Esophagus muscularis mucosa (tissue), 4 donors: ENCODE measurements at regions not wholly inside any gene's neighbourhood (a gene's known extent, or its start where the extent isn't known, plus 50 kb on each side); places are given as distances from the start of the nearest gene placed in this dataset.
"Not testable (repeated sequence)": the region's sequence is repeated elsewhere in the genome, so short reads cannot be mapped to it uniquely, and the experiment has no call there.

Experiments
- DNase-seq: peaks from one replicate; pipeline ENCODE4 v3.0.0-alpha.2; 2017; ENCODE audit errors: extremely low spot score
- H3K27ac ChIP-seq, 4 donors: fragments of 200-600 bp; sonication (generic); replicated peaks in 1 of 4; 1 replicate in 3 of 4; 2 replicates in 1 of 4; pipeline ENCODE4 v1.5.1; 2016 to 2019; ENCODE audit warnings: mild to moderate bottlenecking in 1 of 4
- H3K27me3 ChIP-seq, 4 donors: fragments of 200-600 bp; sonication (generic); one replicate each; pipeline versions ENCODE4 v1.5.1 to v1.6.0; 2016 to 2019
- H3K36me3 ChIP-seq, 4 donors: fragments of 200-600 bp; sonication (generic); one replicate each; pipeline ENCODE4 v1.5.1; 2016 to 2019
- H3K4me1 ChIP-seq, 4 donors: fragments of 200-600 bp; sonication (generic); one replicate each; pipeline ENCODE4 v1.5.1; 2016 to 2019
- H3K4me3 ChIP-seq, 4 donors: fragments of 200-600 bp; sonication (generic); 1 replicate in 2 of 4; 2 replicates in 2 of 4; pipeline ENCODE4 v1.5.1; 2016 to 2019; ENCODE audit warnings: mild to moderate bottlenecking in 4 of 4, moderate library complexity in 1 of 4
- H3K9me3 ChIP-seq, 4 donors: fragments of 200-600 bp; sonication (generic); 1 replicate in 3 of 4; 2 replicates in 1 of 4; pipeline ENCODE4 v1.5.1; 2016 to 2019
- CTCF ChIP-seq, 3 experiments: fragments of 200-600 bp in 2 of 3; fragments of 450-650 bp in 1 of 3; sonication (generic) in 2 of 3; IDR thresholded peaks; one replicate each; pipeline ENCODE4 v1.5.1; 2017 to 2019; ENCODE audit warnings: antibody characterized with exemption in 3 of 3, mild to moderate bottlenecking in 2 of 3, moderate library complexity in 1 of 3
- EP300 ChIP-seq: sonication (generic); formaldehyde crosslinking; IDR thresholded peaks from one replicate; pipeline ENCODE4 v1.6.1; 2017; ENCODE audit warnings: antibody characterized with exemption
- POLR2A ChIP-seq: fragments of 450-650 bp; IDR thresholded peaks from one replicate; pipeline ENCODE4 v1.6.1; 2017; ENCODE audit warnings: antibody characterized with exemption, moderate library complexity, mild to moderate bottlenecking, low read depth
- POLR2AphosphoS5 ChIP-seq, 2 donors: sonication (generic); formaldehyde crosslinking; IDR thresholded peaks; one replicate each; pipeline ENCODE4 v1.6.1; 2017; ENCODE audit warnings: antibody characterized with exemption in 2 of 2
- WGBS: methylation state at CpG from one replicate; pipeline ENCODE4 v1.1.5; 2018; 5-methylcytosine and 5-hydroxymethylcytosine counted together
- intact Hi-C: fragments of 100-400 bp; cut with DNase I; formaldehyde crosslinking; loops from one replicate; pipeline ENCODE4 v1.15.1; 2023

- TF ChIP-seq CTCF (IDR thresholded peaks at IDR 0.05) (peak in 2 of 3 experiments; percentile 25 to 35), POLR2A (no peak)
- H3K9me3 ChIP-seq, result no peaks in the 10 kb centered on the region
- H3K4me3 ChIP-seq, result no peak overlapping the region
- no peaks in the 10 kb centered on the region for H3K4me1 ChIP-seq
- WGBS, result 100% methylated on average over 1 of the region's 1 CpG
- no peak for DNase-seq
- H3K27ac ChIP-seq, result no peak overlapping the region
- no peaks in the 10 kb centered on the region for H3K36me3 ChIP-seq
- intact Hi-C loops, result no loop called here
- H3K27me3 ChIP-seq, result no peaks in the 10 kb centered on the region
Observed at GRCh38 chr1:172727956-172728603, 69.2 kb downstream of the FASLG start.

- H3K27ac ChIP-seq, H3K9me3 ChIP-seq, DNase-seq, H3K27me3 ChIP-seq, H3K4me3 ChIP-seq, H3K4me1 ChIP-seq, intact Hi-C loops, H3K36me3 ChIP-seq: not testable (repeated sequence)
- 100% methylated on average over 1 of the region's 1 CpG for WGBS
Observed at GRCh38 chr1:172728705-172729104, 69.8 kb downstream of the FASLG start.

GRCh38 chr1:172732427-172732826, 73.5 kb downstream of the FASLG start:
- Histone ChIP-seq H3K27ac (no peak overlapping the region), H3K36me3 (no peaks in the 10 kb centered on the region), H3K9me3 (no peaks in the 10 kb centered on the region), H3K4me3 (no peak overlapping the region), H3K27me3 (no peaks in the 10 kb centered on the region), H3K4me1 (no peaks in the 10 kb centered on the region)
- no peak for DNase-seq
- WGBS, result 89% methylated on average over 3 of the region's 3 CpGs
- TF ChIP-seq CTCF (IDR thresholded peaks at IDR 0.05) (no peak), POLR2AphosphoS5 (IDR thresholded peaks at IDR 0.05) (no peak), EP300 (no peak), POLR2A (no peak)
- intact Hi-C loops, result no loop called here

- intact Hi-C loops, result no loop called here
- no peak for DNase-seq
- H3K27ac ChIP-seq, result no peak overlapping the region
- no peak for TF ChIP-seq POLR2A
- no peak for TF ChIP-seq CTCF (IDR thresholded peaks at IDR 0.05)
- TF ChIP-seq EP300, result no peak
- no peaks in the 10 kb centered on the region for H3K36me3 ChIP-seq
- H3K27me3 ChIP-seq, result no peaks in the 10 kb centered on the region
- no peaks in the 10 kb centered on the region for H3K9me3 ChIP-seq
- no peaks in the 10 kb centered on the region for H3K4me1 ChIP-seq
- H3K4me3 ChIP-seq, result no peak overlapping the region
Observed at GRCh38 chr1:172733815-172734214, 74.9 kb downstream of the FASLG start.

GRCh38 chr1:172738389-172738788, 79.5 kb downstream of the FASLG start:
- Histone ChIP-seq H3K4me3 (no peak overlapping the region), H3K27ac (no peak overlapping the region), H3K9me3 (no peaks in the 10 kb centered on the region), H3K27me3 (no peaks in the 10 kb centered on the region), H3K4me1 (no peaks in the 10 kb centered on the region), H3K36me3 (no peaks in the 10 kb centered on the region)
- 84% methylated on average over 2 of the region's 2 CpGs for whole genome bisulfite sequencing
- TF ChIP-seq EP300, result no peak
- TF ChIP-seq POLR2AphosphoS5 (IDR thresholded peaks at IDR 0.05), result no peak
- TF ChIP-seq CTCF (IDR thresholded peaks at IDR 0.05), result no peak
- TF ChIP-seq POLR2A, result no peak
- intact Hi-C loops, result no loop called here
- no peak for DNase-seq
